Heart left ventricle (tissue), 13 donors: ENCODE measurements at regions not wholly inside any gene's neighbourhood (a gene's known extent, or its start where the extent isn't known, plus 50 kb on each side); places are given as distances from the start of the nearest gene placed in this dataset.

ENCODE experiments used
- POLR2A ChIP-seq, 2 donors: fragments of 450-650 bp; IDR thresholded peaks; one replicate each; pipeline ENCODE4 v1.6.1; 2017; ENCODE audit warnings: antibody characterized with exemption in 2 of 2, mild to moderate bottlenecking in 2 of 2, moderate library complexity in 2 of 2
- TF ChIP-seq, protein P1 (sequence below), 12 donors: fragments of 200-600 bp; sonication (generic) in 4 of 12; IDR thresholded peaks; one replicate each; pipeline versions ENCODE4 v1.5.0 to v1.8.0; 2018 to 2022; ENCODE audit warnings: antibody characterized with exemption in 12 of 12, mild to moderate bottlenecking in 5 of 12
- donor health status: ischemic (EF 13 %, LVEDD 7.1; RV severe dilation, severe dysfunction).
- donor health status: DM: no; HTN: yes; CAD: no.
- donor health status: DM: no; HTN: no; CAD: no.
- donor health status: ischemic (EF 25% LVEDD 6.9; RV normal size, moderate dysfunction).
- donor health status: ischemic (EF 25% LVEDD 5.7; RV mildly dilated, moderate dysfunction).
- donor health status: ischemic (EF 35%, LVEDD 5.7; RV mildly dilated, moderate dysfunction).
- donor health status: nonischemic (EF 11% LVEDD 7.7; RV severe dilation, severe dysfunction).
- donor health status: DM: yes; HTN: yes; CAD: no.
- donor health status: PGD.
- donor health status: ischemic (EF 29% LVEDD 5.4; RV normal size, mild dysfunction).
- donor health status: nonischemic (EF 23%, LVEDD 6.1; RV moderate dilation, normal function).

GRCh38 chr3:36147934-36148558 lies 232.3 kb upstream of the STAC start:
- TF ChIP-seq, protein P1, sequence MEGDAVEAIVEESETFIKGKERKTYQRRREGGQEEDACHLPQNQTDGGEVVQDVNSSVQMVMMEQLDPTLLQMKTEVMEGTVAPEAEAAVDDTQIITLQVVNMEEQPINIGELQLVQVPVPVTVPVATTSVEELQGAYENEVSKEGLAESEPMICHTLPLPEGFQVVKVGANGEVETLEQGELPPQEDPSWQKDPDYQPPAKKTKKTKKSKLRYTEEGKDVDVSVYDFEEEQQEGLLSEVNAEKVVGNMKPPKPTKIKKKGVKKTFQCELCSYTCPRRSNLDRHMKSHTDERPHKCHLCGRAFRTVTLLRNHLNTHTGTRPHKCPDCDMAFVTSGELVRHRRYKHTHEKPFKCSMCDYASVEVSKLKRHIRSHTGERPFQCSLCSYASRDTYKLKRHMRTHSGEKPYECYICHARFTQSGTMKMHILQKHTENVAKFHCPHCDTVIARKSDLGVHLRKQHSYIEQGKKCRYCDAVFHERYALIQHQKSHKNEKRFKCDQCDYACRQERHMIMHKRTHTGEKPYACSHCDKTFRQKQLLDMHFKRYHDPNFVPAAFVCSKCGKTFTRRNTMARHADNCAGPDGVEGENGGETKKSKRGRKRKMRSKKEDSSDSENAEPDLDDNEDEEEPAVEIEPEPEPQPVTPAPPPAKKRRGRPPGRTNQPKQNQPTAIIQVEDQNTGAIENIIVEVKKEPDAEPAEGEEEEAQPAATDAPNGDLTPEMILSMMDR (IDR thresholded peaks at IDR 0.05), result no peak
- no peak for TF ChIP-seq POLR2A (IDR thresholded peaks at IDR 0.05)
